GM19043 (cell line): ENCODE measurements at regions not wholly inside any gene's neighbourhood (a gene's known extent, or its start where the extent isn't known, plus 50 kb on each side); places are given as distances from the start of the nearest gene placed in this dataset.
"Not testable (repeated sequence)": the region's sequence is repeated elsewhere in the genome, so short reads cannot be mapped to it uniquely, and the experiment has no call there.

Experiments used
- ATAC-seq: cut with Tn5 transposase; IDR thresholded peaks from one replicate; pipeline ENCODE4 v1.9.1; 2021; ENCODE audit warnings: low read depth; ENCODE audit not compliant: unreplicated experiment

GRCh38 chr7:97372882-97373281 is 255.4 kb downstream of the SDHAF3 start:
- no peak for ATAC-seq

- no peak for ATAC-seq
Measured at GRCh38 chr7:97373736-97374135, 256.2 kb downstream of the SDHAF3 start.

GRCh38 chr7:97377713-97378112 is 260.2 kb downstream of the SDHAF3 start:
- no peak for ATAC-seq

- ATAC-seq: no peak
Measured at GRCh38 chr7:97381815-97382554, 264.5 kb downstream of the SDHAF3 start.

- no peak for ATAC-seq
Measured at GRCh38 chr7:97390052-97390451, 272.6 kb downstream of the SDHAF3 start.

GRCh38 chr7:97390915-97391593 is 273.6 kb downstream of the SDHAF3 start:
- ATAC-seq: no peak

- no peak for ATAC-seq
Measured at GRCh38 chr7:97401398-97401797, 283.9 kb downstream of the SDHAF3 start.

GRCh38 chr7:97405835-97406234 is 288.3 kb downstream of the SDHAF3 start:
- no peak for ATAC-seq

- no peak for ATAC-seq
Measured at GRCh38 chr7:97407106-97407505, 289.6 kb downstream of the SDHAF3 start.

- ATAC-seq: no peak
Measured at GRCh38 chr7:97409346-97409745, 291.8 kb downstream of the SDHAF3 start.

GRCh38 chr7:97418312-97418711 is 300.8 kb downstream of the SDHAF3 start:
- no peak for ATAC-seq

- no peak for ATAC-seq
Measured at GRCh38 chr7:97419898-97420297, 302.4 kb downstream of the SDHAF3 start.

GRCh38 chr7:97421307-97421930 is 303.9 kb downstream of the SDHAF3 start:
- ATAC-seq: no peak

- ATAC-seq: no peak
Measured at GRCh38 chr7:97422046-97422445, 304.5 kb downstream of the SDHAF3 start.

- ATAC-seq: no peak
Measured at GRCh38 chr7:97430006-97430405, 301.9 kb upstream of the TAC1 start.

GRCh38 chr7:97439637-97440214 is 292.2 kb upstream of the TAC1 start:
- ATAC-seq: no peak

GRCh38 chr7:97446361-97446760 is 285.5 kb upstream of the TAC1 start:
- no peak for ATAC-seq

GRCh38 chr7:97449448-97449847 is 282.4 kb upstream of the TAC1 start:
- ATAC-seq: not testable (repeated sequence)

- no peak for ATAC-seq
Measured at GRCh38 chr7:97450516-97450915, 281.4 kb upstream of the TAC1 start.

GRCh38 chr7:97454636-97455035 is 277.2 kb upstream of the TAC1 start:
- ATAC-seq: no peak

GRCh38 chr7:97457054-97457453 is 274.8 kb upstream of the TAC1 start:
- no peak for ATAC-seq
